ENCODE measurements at regions not wholly inside any gene's neighbourhood (a gene's known extent, or its start where the extent isn't known, plus 50 kb on each side); places are given as distances from the start of the nearest gene placed in this dataset.

GRCh38 chr4:153988492-153989363, 199.8 kb upstream of the SFRP2 start:
- no peak for DNase-seq

- no peak for DNase-seq
Observed at GRCh38 chr4:153987291-153987690, 198.4 kb upstream of the SFRP2 start.

GRCh38 chr4:153976954-153977353, 188.1 kb upstream of the SFRP2 start:
- no peak for DNase-seq

GRCh38 chr4:153974452-153974851, 185.6 kb upstream of the SFRP2 start:
- DNase-seq, result no peak

- no peak for DNase-seq
Observed at GRCh38 chr4:153973942-153974341, 185.1 kb upstream of the SFRP2 start.

GRCh38 chr4:153971899-153972298, 183.0 kb upstream of the SFRP2 start:
- DNase-seq, result no peak

GRCh38 chr4:153970169-153970568, 181.3 kb upstream of the SFRP2 start:
- no peak for DNase-seq

GRCh38 chr4:153969542-153969941, 180.7 kb upstream of the SFRP2 start:
- DNase-seq, result no peak

- DNase-seq, result no peak
Observed at GRCh38 chr4:153966641-153967040, 177.8 kb upstream of the SFRP2 start.

GRCh38 chr4:153963216-153963615, 174.3 kb upstream of the SFRP2 start:
- no peak for DNase-seq

- DNase-seq, result no peak
Observed at GRCh38 chr4:153962311-153963039, 173.6 kb upstream of the SFRP2 start.

GRCh38 chr4:153955327-153955726, 166.4 kb upstream of the SFRP2 start:
- no peak for DNase-seq

- DNase-seq, result no peak
Observed at GRCh38 chr4:153954654-153955053, 165.8 kb upstream of the SFRP2 start.

GRCh38 chr4:153950100-153950979, 161.5 kb upstream of the SFRP2 start:
- peak; percentile 13 for DNase-seq

- DNase-seq, result no peak
Observed at GRCh38 chr4:153948041-153948440, 159.2 kb upstream of the SFRP2 start.

GRCh38 chr4:153947124-153947523, 158.2 kb upstream of the SFRP2 start:
- DNase-seq, result no peak

- no peak for DNase-seq
Observed at GRCh38 chr4:153945704-153946103, 156.8 kb upstream of the SFRP2 start.

- no peak for DNase-seq
Observed at GRCh38 chr4:153943738-153944415, 155.0 kb upstream of the SFRP2 start.

GRCh38 chr4:153940916-153941315, 152.0 kb upstream of the SFRP2 start:
- no peak for DNase-seq

GRCh38 chr4:153939570-153939969, 150.7 kb upstream of the SFRP2 start:
- no peak for DNase-seq

- DNase-seq, result no peak
Observed at GRCh38 chr4:153938994-153939393, 150.1 kb upstream of the SFRP2 start.

- DNase-seq, result no peak
Observed at GRCh38 chr4:153937289-153937688, 148.4 kb upstream of the SFRP2 start.
